Stimulated activated CD8-positive, alpha-beta memory T cell treated with anti-CD3 and anti-CD28 coated beads, Interleukin-7, amount 100 ng/mL, for 1 hour (primary cell): ENCODE measurements at regions not wholly inside any gene's neighbourhood (a gene's known extent, or its start where the extent isn't known, plus 50 kb on each side); places are given as distances from the start of the nearest gene placed in this dataset.

Experiments used
- DNase-seq, 2 donors: peaks; one replicate each; pipeline ENCODE4 v3.0.0-alpha.2; 2020; ENCODE audit warnings: low read depth in 2 of 2

DNA sequence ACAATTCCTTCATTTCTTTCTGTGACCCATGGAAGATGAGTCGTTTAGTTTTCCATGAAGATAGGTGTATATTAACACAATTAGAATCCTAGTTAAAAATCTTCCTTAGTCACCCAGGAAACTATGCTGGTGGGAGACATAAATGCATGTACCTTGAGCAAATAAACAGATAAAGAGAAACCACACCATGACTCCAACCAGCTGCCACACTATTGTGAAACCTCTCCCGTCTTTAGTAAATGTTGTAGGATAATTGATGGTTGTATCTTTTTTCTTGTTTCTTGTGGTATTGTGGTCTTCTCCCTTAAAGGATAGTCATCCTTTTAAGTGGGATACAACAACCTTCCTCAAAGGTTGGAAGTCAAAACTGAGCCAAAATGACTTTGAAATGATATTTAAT, 103.8 kb upstream of the LEF1 start:
- DNase-seq: no peak

- DNase-seq: no peak
These were observed 103.3 kb upstream of the LEF1 start for GRCh38 chr4:108272046-108272445.

DNA sequence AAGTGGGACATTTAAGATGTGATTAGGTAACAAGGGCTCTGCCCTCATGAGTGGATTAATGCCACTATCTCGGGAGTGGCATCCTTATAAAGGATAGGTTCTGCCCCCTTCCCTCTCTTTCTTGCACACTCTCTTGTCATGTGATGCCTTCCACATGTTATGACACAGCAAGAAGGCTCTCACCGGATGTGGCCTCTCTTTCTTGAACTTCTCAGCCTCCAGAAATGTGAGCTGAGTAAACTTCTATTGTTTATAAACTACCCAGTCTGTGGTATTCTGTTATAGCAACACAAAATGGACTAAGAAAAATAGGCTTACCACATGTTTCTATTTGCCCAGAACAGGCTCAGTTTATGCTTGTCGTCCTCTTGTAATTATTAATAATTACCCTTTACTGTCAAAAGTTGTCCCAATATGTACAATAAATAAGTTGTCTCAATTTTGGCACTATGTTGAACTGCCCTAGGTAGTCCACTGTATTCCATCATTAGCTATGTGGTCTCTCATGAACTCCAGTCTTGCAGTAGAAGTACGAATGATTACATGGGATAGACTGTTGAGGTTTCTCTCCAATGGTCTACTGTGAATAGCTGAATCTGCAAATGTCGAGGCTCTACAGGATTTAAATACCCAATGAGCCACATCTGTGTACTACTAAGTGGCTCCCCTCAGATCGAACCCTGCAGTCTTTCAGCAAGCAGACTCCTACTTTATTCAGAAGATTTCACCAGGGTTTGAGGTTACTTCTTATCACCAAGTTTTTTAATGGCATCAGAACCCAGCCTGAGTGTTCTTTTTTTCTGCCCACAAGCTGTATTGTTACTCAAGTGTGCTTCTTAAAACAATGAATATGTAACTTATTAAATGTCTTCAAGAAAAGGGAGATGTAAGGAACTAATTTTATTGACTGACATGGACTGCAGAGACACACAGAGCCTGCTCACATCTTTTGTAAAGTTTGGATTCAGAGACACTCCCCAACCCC, 102.0 kb upstream of the LEF1 start:
- DNase-seq: no peak

- no peak for DNase-seq
These were observed 96.0 kb upstream of the LEF1 start for GRCh38 chr4:108264693-108265092.

GRCh38 chr4:108263057-108263456, 94.3 kb upstream of the LEF1 start:
- no peak for DNase-seq

- no peak for DNase-seq
These were observed 92.3 kb upstream of the LEF1 start for GRCh38 chr4:108261026-108261425.

DNA sequence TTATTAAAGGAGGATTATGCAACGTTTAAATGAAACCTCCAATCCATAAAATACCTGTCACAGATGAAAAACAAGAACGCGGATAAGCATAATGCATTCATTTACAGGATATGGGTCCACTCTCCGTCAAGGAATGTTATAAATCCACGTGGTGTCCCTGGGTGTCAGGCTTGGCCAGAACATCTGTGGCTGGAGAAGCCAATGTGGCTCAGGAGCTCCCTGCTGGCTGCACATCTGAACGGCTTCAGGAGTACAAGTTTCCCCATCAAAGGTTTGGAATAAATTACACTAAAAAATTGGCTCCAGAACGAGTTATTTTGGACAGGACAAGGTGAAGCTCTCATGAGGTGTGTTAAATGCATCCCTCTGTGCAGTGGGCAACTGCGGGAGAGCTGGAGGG, 87.8 kb upstream of the LEF1 start:
- DNase-seq: no peak

DNA sequence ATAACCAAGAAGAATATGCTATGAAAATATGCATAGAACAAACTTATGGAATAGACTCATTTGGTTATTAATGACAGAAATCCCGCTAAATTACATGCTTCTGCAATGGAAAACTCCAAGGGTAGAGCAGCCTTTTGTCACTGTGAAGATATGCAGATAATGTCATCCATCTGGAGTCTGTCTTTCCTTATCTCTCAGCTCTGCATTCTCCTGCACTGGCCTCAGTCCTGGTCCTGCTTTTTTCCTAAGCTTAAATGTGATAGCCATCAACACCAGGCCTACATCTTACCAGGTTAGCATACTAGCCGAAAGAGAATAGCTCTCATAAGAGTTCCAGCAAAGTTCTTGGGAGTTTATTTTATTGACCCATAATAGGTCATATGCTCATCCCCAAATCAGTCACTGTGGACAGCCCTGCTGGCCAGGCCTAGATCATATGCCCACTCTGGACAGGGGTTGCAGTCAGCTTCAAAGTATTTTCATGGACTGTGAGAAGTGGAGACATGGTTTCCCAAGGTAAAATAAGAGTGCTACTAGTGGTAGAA, 86.5 kb upstream of the LEF1 start:
- DNase-seq: no peak

GRCh38 chr4:108249397-108249796, 80.7 kb upstream of the LEF1 start:
- DNase-seq: no peak

DNA sequence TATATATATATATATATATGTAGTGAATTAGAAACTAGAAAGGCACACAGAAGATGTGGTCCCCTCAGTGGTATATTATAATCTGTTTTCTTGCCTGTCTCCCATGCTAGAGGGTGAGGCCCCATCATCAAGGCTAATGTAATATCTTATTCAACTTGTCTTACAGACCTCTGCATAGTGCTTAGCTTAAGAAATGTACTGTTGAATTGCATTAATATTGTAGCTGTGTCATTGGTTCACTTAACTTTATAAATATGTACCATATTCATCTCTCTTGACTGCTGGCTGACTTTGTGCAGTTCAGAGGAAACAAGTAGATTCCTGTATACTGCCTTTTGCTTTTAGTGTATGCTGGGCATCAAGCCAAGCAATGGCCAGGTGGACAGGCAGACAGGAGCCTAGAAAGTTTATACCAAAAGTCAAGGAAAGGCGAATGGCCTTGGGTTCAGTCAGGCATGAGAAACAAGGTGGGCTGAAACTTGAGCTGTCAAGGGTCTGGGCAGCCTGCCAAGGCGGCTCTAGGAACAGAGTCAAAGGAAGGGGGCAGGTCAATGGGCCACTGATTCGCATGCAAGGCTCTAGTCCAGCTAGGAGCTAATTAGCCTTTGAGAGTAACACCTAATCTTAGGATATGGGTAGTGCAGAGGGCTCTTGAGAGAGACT, 78.8 kb upstream of the LEF1 start:
- no peak for DNase-seq

DNA sequence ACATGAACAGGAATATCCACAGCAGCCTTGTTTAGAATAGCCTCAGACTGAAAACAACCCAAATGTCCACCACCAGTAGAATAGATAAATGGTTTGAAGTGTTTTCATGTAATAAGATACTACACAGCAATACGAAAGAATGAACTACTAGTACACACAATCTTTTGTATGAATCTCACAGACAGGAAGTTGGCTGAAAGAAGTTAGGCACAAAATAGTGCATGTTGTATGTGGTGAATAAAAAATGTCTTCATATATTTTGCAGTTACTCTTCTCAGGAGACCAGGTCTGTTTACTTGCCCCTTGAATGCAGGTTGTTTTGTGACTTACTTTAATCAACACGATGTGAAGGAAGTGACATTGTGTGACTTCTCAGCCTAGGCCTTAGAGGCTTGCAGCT, 75.9 kb upstream of the LEF1 start:
- no peak for DNase-seq

DNA sequence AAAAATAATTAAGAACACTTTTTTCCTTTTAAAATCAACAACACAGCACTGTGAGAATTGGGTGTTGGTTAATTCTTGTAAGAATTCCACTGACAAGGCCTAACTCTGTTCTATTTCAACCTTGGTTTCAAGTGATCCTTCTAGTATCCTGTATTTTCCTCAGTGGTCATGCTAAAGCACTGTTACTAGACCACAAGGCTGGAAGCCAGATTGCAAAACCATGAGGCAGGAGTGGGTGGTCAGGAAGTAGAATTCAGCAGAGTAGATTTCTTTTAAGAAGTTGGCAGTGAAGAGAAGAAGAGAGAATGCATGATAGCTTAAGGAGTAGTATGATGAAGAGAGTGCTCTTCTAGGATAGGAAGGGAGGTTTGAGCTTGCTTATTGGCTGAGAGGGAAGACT, 71.6 kb upstream of the LEF1 start:
- DNase-seq: no peak

DNA sequence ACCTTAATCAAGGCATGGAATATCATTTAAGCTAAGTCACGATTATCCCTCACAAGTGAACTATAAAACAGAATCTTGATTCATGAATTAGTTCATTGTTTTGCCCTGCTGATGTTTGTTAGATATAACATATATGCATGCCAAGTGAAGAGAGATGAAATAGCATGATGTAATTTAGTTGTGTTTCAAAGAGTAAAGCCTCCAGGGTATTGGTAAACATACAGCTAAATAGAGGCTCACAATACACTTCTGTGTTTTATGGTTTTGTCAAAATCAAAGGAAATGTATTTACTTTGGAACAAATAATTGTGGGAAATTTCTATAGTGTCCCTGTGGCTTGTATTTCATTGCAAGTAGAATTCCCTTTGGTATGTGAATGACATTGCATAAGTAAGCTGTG, 69.0 kb upstream of the LEF1 start:
- DNase-seq: no peak

- DNase-seq: no peak
These were observed 67.5 kb upstream of the LEF1 start for GRCh38 chr4:108236264-108236663.

DNA sequence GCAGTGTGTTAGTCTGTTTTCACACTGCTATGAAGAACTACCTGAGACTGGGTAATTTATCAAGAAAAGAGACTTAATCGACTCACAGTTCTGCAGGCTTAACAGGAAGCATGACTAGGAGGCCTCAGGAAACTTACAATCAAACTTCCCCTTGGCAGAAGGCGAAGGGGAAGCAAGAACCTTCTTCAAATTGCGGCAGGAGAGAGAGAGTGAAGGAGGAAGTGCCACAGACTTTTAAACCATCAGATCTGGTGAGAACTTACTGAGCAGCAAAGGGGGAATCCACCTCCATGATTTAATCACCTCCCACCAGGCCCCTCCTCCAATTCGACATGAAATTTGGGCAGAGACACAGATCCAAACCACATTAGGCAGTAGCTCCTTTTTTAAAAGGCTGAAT, 59.2 kb upstream of the LEF1 start:
- DNase-seq: no peak

- no peak for DNase-seq
These were observed 55.9 kb upstream of the LEF1 start for GRCh38 chr4:108224611-108225053.

- DNase-seq: no peak
These were observed 54.6 kb upstream of the LEF1 start for GRCh38 chr4:108223313-108223712.

- DNase-seq: no peak
These were observed 51.3 kb upstream of the LEF1 start for GRCh38 chr4:108219998-108220397.
